C4-2B (cell line): ENCODE measurements at regions not wholly inside any gene's neighbourhood (a gene's known extent, or its start where the extent isn't known, plus 50 kb on each side); places are given as distances from the start of the nearest gene placed in this dataset.

Experiments
- ZFX ChIP-seq: fragments of 450-650 bp; IDR thresholded peaks from 2 replicates; pipeline ENCODE4 v1.6.1; 2017
- TF ChIP-seq, protein P1 (sequence below): fragments of 450-650 bp; conservative IDR thresholded peaks from 2 replicates; pipeline ENCODE4 v1.5.1; 2017; ENCODE audit warnings: mild to moderate bottlenecking

DNA sequence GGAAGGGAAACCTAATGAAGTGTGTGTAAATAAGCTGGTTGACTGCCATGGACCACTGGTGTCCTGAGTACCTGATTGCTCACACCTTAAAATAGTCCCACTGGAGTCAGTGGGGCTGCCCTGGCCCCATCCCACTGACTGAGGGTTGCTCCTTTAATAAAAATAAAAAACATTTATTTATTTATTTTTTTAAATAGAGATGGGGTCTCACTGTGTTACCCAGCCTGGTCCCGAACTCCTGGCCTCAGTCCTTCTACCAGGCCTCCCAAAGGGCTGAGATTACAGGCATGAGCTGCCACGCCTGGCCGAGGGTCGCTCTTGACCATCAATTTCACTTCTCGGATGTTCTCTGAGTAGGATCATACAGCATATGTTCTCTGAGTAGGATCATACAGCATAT, 394.2 kb upstream of the IRX2 start:
- TF ChIP-seq, protein P1, sequence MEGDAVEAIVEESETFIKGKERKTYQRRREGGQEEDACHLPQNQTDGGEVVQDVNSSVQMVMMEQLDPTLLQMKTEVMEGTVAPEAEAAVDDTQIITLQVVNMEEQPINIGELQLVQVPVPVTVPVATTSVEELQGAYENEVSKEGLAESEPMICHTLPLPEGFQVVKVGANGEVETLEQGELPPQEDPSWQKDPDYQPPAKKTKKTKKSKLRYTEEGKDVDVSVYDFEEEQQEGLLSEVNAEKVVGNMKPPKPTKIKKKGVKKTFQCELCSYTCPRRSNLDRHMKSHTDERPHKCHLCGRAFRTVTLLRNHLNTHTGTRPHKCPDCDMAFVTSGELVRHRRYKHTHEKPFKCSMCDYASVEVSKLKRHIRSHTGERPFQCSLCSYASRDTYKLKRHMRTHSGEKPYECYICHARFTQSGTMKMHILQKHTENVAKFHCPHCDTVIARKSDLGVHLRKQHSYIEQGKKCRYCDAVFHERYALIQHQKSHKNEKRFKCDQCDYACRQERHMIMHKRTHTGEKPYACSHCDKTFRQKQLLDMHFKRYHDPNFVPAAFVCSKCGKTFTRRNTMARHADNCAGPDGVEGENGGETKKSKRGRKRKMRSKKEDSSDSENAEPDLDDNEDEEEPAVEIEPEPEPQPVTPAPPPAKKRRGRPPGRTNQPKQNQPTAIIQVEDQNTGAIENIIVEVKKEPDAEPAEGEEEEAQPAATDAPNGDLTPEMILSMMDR = no peak
- TF ChIP-seq ZFX = no peak
